Heart left ventricle (tissue), 13 donors: ENCODE measurements at regions not wholly inside any gene's neighbourhood (a gene's known extent, or its start where the extent isn't known, plus 50 kb on each side); places are given as distances from the start of the nearest gene placed in this dataset.

Source experiments
- POLR2A ChIP-seq, 2 donors: fragments of 450-650 bp; IDR thresholded peaks; one replicate each; pipeline ENCODE4 v1.6.1; 2017; ENCODE audit warnings: antibody characterized with exemption in 2 of 2, mild to moderate bottlenecking in 2 of 2, moderate library complexity in 2 of 2
- TF ChIP-seq, protein P1 (sequence below), 12 donors: fragments of 200-600 bp; sonication (generic) in 4 of 12; IDR thresholded peaks; one replicate each; pipeline versions ENCODE4 v1.5.0 to v1.8.0; 2018 to 2022; ENCODE audit warnings: antibody characterized with exemption in 12 of 12, mild to moderate bottlenecking in 5 of 12
- donor health status: ischemic (EF 13 %, LVEDD 7.1; RV severe dilation, severe dysfunction).
- donor health status: DM: no; HTN: yes; CAD: no.
- donor health status: DM: no; HTN: no; CAD: no.
- donor health status: ischemic (EF 25% LVEDD 6.9; RV normal size, moderate dysfunction).
- donor health status: ischemic (EF 25% LVEDD 5.7; RV mildly dilated, moderate dysfunction).
- donor health status: ischemic (EF 35%, LVEDD 5.7; RV mildly dilated, moderate dysfunction).
- donor health status: nonischemic (EF 11% LVEDD 7.7; RV severe dilation, severe dysfunction).
- donor health status: DM: yes; HTN: yes; CAD: no.
- donor health status: PGD.
- donor health status: ischemic (EF 29% LVEDD 5.4; RV normal size, mild dysfunction).
- donor health status: nonischemic (EF 23%, LVEDD 6.1; RV moderate dilation, normal function).

DNA sequence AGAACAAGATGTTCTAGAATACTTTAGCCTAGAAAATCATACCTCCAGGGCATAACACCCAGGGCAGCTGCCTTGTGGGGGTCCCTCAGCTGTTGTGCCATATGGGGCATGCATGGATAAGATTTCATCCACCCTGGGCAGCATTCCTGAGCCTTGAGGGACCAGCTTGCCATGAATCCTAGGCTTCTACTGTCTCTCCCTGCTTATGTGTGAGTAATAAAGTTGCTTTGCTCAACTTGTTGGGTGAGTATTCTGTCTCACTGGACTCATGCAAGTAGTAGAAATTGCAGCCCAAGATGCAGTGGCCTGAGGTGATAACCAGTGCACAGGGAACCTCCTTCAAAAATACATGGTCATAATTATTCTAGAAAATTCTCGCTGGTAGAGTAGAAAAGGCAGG, 52.1 kb upstream of the EPHB1 start:
- TF ChIP-seq, protein P1, sequence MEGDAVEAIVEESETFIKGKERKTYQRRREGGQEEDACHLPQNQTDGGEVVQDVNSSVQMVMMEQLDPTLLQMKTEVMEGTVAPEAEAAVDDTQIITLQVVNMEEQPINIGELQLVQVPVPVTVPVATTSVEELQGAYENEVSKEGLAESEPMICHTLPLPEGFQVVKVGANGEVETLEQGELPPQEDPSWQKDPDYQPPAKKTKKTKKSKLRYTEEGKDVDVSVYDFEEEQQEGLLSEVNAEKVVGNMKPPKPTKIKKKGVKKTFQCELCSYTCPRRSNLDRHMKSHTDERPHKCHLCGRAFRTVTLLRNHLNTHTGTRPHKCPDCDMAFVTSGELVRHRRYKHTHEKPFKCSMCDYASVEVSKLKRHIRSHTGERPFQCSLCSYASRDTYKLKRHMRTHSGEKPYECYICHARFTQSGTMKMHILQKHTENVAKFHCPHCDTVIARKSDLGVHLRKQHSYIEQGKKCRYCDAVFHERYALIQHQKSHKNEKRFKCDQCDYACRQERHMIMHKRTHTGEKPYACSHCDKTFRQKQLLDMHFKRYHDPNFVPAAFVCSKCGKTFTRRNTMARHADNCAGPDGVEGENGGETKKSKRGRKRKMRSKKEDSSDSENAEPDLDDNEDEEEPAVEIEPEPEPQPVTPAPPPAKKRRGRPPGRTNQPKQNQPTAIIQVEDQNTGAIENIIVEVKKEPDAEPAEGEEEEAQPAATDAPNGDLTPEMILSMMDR (IDR thresholded peaks at IDR 0.05), result no peak
- no peak for TF ChIP-seq POLR2A (IDR thresholded peaks at IDR 0.05)
